Gastroesophageal sphincter (tissue), 3 donors: ENCODE measurements at regions not wholly inside any gene's neighbourhood (a gene's known extent, or its start where the extent isn't known, plus 50 kb on each side); places are given as distances from the start of the nearest gene placed in this dataset.

Experiments
- EP300 ChIP-seq: sonication (generic); formaldehyde crosslinking; IDR thresholded peaks from one replicate; pipeline ENCODE4 v1.6.1; 2017; ENCODE audit warnings: antibody characterized with exemption, mild to moderate bottlenecking
- POLR2A ChIP-seq, 2 donors: fragments of 450-650 bp; IDR thresholded peaks; one replicate each; pipeline ENCODE4 v1.6.1; 2017; ENCODE audit warnings: antibody characterized with exemption in 2 of 2, mild to moderate bottlenecking in 2 of 2, moderate library complexity in 1 of 2
- TF ChIP-seq, protein P1 (sequence below), 4 experiments: fragments of 200-600 bp in 2 of 4; fragments of 450-650 bp in 2 of 4; sonication (generic) in 1 of 4; IDR thresholded peaks; one replicate each; pipeline ENCODE4 v1.5.1; 2017 to 2019; ENCODE audit warnings: antibody characterized with exemption in 4 of 4, mild to moderate bottlenecking in 2 of 4, moderate library complexity in 2 of 4

DNA sequence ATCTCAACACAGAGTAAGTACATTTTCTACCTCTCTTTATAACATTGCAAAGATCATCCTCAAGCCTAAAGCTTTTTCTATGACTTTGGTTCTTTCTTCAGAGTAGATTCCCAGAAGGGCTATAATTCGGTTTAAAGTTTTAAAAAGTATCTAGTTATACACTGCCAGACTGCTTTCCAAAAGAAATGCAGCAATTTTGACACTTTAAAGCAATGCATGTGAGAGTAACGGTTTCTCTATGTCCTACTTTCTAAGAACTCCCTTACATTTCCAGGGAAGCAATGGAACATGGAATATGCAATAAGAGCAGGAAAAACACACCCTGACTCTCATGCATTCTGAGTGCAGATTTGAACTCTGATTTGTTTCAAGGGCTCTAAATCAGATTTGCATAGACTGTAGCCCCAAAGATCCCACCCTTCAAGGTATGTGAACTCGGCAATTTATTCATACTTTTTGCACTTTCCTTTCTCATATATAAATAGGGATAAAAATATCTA lies 331.6 kb downstream of the HHIPL2 start:
- TF ChIP-seq, protein P1, sequence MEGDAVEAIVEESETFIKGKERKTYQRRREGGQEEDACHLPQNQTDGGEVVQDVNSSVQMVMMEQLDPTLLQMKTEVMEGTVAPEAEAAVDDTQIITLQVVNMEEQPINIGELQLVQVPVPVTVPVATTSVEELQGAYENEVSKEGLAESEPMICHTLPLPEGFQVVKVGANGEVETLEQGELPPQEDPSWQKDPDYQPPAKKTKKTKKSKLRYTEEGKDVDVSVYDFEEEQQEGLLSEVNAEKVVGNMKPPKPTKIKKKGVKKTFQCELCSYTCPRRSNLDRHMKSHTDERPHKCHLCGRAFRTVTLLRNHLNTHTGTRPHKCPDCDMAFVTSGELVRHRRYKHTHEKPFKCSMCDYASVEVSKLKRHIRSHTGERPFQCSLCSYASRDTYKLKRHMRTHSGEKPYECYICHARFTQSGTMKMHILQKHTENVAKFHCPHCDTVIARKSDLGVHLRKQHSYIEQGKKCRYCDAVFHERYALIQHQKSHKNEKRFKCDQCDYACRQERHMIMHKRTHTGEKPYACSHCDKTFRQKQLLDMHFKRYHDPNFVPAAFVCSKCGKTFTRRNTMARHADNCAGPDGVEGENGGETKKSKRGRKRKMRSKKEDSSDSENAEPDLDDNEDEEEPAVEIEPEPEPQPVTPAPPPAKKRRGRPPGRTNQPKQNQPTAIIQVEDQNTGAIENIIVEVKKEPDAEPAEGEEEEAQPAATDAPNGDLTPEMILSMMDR (IDR thresholded peaks at IDR 0.05), result no peak
- no peak for TF ChIP-seq POLR2A (IDR thresholded peaks at IDR 0.05)
- TF ChIP-seq EP300, result no peak
